ENCODE measurements at regions not wholly inside any gene's neighbourhood (a gene's known extent, or its start where the extent isn't known, plus 50 kb on each side); places are given as distances from the start of the nearest gene placed in this dataset.

- Histone ChIP-seq H4K20me1 (ENCODE audit: control insufficient read depth, insufficient read depth, low read depth, low read length) (no peaks in the 10 kb centered on the region), H3K4me3 (ENCODE audit: low read length) (no peak overlapping the region), H3K9me3 (ENCODE audit: control insufficient read depth, insufficient read depth, low read length) (no peaks in the 10 kb centered on the region), H3K27ac (ENCODE audit: low read depth, low read length) (no peak overlapping the region), H3K4me1 (ENCODE audit: control insufficient read depth, low read length) (no peaks in the 10 kb centered on the region), H3F3A (ENCODE audit: control insufficient read depth, insufficient read depth) (no peaks in the 10 kb centered on the region), H3K4me2 (ENCODE audit: low read length) (no peak overlapping the region), H3K9me2 (replicated peaks; ENCODE audit: control insufficient read depth, low read length) (no peaks in the 10 kb centered on the region), H3K27me3 (ENCODE audit: control insufficient read depth, low read length) (no peaks in the 10 kb centered on the region), H3K79me2 (ENCODE audit: control insufficient read depth, low read length) (no peaks in the 10 kb centered on the region), H3K36me3 (ENCODE audit: control insufficient read depth, low read length) (no peaks in the 10 kb centered on the region)
- TF ChIP-seq, protein P1, sequence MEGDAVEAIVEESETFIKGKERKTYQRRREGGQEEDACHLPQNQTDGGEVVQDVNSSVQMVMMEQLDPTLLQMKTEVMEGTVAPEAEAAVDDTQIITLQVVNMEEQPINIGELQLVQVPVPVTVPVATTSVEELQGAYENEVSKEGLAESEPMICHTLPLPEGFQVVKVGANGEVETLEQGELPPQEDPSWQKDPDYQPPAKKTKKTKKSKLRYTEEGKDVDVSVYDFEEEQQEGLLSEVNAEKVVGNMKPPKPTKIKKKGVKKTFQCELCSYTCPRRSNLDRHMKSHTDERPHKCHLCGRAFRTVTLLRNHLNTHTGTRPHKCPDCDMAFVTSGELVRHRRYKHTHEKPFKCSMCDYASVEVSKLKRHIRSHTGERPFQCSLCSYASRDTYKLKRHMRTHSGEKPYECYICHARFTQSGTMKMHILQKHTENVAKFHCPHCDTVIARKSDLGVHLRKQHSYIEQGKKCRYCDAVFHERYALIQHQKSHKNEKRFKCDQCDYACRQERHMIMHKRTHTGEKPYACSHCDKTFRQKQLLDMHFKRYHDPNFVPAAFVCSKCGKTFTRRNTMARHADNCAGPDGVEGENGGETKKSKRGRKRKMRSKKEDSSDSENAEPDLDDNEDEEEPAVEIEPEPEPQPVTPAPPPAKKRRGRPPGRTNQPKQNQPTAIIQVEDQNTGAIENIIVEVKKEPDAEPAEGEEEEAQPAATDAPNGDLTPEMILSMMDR (IDR thresholded peaks at IDR 0.05; ENCODE audit: low read depth, low read length, poor library complexity, severe bottlenecking): no peak
- TF ChIP-seq EZH2phosphoT487 (IDR thresholded peaks at IDR 0.05; ENCODE audit: borderline replicate concordance, low read length): no peak
These were observed 923.2 kb downstream of the LTN1 start for GRCh38 chr21:28069450-28069923.

DNA sequence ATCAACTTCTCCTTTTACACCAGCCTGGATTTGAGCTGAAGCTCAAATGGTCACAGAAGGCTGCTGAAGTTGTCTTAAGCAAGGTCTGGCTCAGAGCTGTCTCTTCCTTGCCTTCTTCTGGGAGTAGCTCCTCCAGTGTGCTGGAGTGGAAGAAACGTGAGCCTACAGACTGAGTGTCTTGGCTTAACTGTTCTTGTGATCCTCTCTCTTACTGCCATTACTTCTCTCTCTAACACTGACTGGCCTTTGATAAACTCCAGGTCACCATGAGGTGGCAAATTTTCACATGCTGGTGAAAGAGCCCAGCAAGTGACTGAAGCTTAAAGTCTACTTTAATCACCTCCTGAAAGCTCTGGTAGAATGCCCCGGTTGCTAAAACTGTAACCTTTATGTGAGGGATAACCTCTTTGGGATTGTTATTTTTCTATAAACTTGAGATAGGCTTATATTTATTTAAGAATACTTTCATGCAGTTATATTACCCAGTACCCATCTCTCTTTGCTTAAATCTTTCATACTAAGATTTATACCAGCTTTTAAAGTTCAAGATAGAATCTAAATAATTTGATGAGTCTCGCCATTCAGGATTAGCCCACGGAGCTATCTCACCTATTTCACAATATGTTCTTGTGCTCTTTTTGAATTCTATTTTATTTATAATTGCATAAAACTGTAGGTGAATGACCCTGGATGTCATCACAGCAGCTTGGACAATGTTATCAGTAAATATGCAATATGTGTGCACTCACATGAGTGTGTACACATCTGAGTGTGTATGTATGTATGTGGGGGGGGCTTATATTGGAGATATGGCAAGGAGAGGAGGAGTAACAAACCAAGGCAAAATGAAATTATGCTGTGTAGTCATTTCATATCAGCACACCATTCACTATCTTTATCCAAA is 924.0 kb downstream of the LTN1 start:
- H3K36me3 ChIP-seq (ENCODE audit: control insufficient read depth, low read length): no peaks in the 10 kb centered on the region
- TF ChIP-seq, protein P1 (IDR thresholded peaks at IDR 0.05; ENCODE audit: low read depth, low read length, poor library complexity, severe bottlenecking): no peak
- no peak for TF ChIP-seq EZH2phosphoT487 (IDR thresholded peaks at IDR 0.05; ENCODE audit: borderline replicate concordance, low read length)
- H3K4me2 ChIP-seq (ENCODE audit: low read length): no peak overlapping the region
- no peaks in the 10 kb centered on the region for H3K9me3 ChIP-seq (ENCODE audit: control insufficient read depth, insufficient read depth, low read length)
- H3K27me3 ChIP-seq (ENCODE audit: control insufficient read depth, low read length): no peaks in the 10 kb centered on the region
- no peaks in the 10 kb centered on the region for H3F3A ChIP-seq (ENCODE audit: control insufficient read depth, insufficient read depth)
- H3K27ac ChIP-seq (ENCODE audit: low read depth, low read length): no peak overlapping the region
- no peaks in the 10 kb centered on the region for H3K79me2 ChIP-seq (ENCODE audit: control insufficient read depth, low read length)
- no peaks in the 10 kb centered on the region for H3K9me2 ChIP-seq (replicated peaks; ENCODE audit: control insufficient read depth, low read length)
- H3K4me3 ChIP-seq (ENCODE audit: low read length): no peak overlapping the region
- no peaks in the 10 kb centered on the region for H4K20me1 ChIP-seq (ENCODE audit: control insufficient read depth, insufficient read depth, low read depth, low read length)
- no peaks in the 10 kb centered on the region for H3K4me1 ChIP-seq (ENCODE audit: control insufficient read depth, low read length)

- no peaks in the 10 kb centered on the region for H3K9me3 ChIP-seq (ENCODE audit: control insufficient read depth, insufficient read depth, low read length)
- no peaks in the 10 kb centered on the region for H3K27me3 ChIP-seq (ENCODE audit: control insufficient read depth, low read length)
- H3K9me2 ChIP-seq (replicated peaks; ENCODE audit: control insufficient read depth, low read length): no peaks in the 10 kb centered on the region
- H3K79me2 ChIP-seq (ENCODE audit: control insufficient read depth, low read length): no peaks in the 10 kb centered on the region
- no peaks in the 10 kb centered on the region for H3K36me3 ChIP-seq (ENCODE audit: control insufficient read depth, low read length)
- H3K27ac ChIP-seq (ENCODE audit: low read depth, low read length): no peak overlapping the region
- H4K20me1 ChIP-seq (ENCODE audit: control insufficient read depth, insufficient read depth, low read depth, low read length): no peaks in the 10 kb centered on the region
- no peak overlapping the region for H3K4me3 ChIP-seq (ENCODE audit: low read length)
- H3K4me1 ChIP-seq (ENCODE audit: control insufficient read depth, low read length): no peaks in the 10 kb centered on the region
- H3K4me2 ChIP-seq (ENCODE audit: low read length): no peak overlapping the region
- H3F3A ChIP-seq (ENCODE audit: control insufficient read depth, insufficient read depth): no peaks in the 10 kb centered on the region
- TF ChIP-seq, protein P1 (IDR thresholded peaks at IDR 0.05; ENCODE audit: low read depth, low read length, poor library complexity, severe bottlenecking): no peak
- TF ChIP-seq EZH2phosphoT487 (IDR thresholded peaks at IDR 0.05; ENCODE audit: borderline replicate concordance, low read length): no peak
These were observed 925.9 kb downstream of the LTN1 start for GRCh38 chr21:28066596-28067387.
